ENCODE measurements at regions not wholly inside any gene's neighbourhood (a gene's known extent, or its start where the extent isn't known, plus 50 kb on each side); places are given as distances from the start of the nearest gene placed in this dataset.
"Not testable (repeated sequence)": the region's sequence is repeated elsewhere in the genome, so short reads cannot be mapped to it uniquely, and the experiment has no call there.

- intact Hi-C loops (cut with DNase I) = no loop called here
- ATAC-seq = no peak
Observed at GRCh38 chr7:67346126-67346525, 349.5 kb downstream of the TYW1 start.

DNA sequence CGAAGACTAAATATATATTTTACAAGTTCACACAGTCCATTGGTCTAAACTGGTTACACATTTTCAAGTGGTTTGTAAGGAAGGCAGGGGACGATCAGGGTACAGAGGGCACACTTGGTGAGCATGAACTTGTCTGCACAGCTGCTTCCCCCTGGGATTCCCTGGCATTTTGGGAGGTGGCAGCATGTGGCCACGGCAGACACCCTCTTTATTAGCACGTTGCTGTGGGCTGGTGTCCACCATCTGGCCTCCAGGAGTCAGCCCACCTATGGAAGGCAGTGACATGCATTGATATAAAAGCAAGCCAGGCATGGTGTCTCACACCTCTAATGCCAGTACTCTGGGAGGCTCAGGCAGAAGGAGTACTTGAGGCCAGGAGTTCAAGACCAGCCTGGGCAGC is 350.2 kb downstream of the TYW1 start:
- 77 to 90% (median 86%) methylated on average over 4 of the region's 4 CpGs for WGBS, 4 donors
- Histone ChIP-seq H3K9me3 (peaks cover 0 to 12% (median 0%) of the 10 kb centered on the region in 12 donors), H3K4me3 (no peak overlapping the region), H3K27me3 (no peaks in the 10 kb centered on the region), H3K4me1 (peaks cover 0 to 6% (median 0%) of the 10 kb centered on the region in 12 donors), H3K27ac (no peak overlapping the region), H3K36me3 (peaks cover 0 to 15% (median 0%) of the 10 kb centered on the region in 9 donors)
- no peak for ATAC-seq
- TF ChIP-seq CTCF (IDR thresholded peaks at IDR 0.05) (no peak), POLR2A (IDR thresholded peaks at IDR 0.05) (no peak)
- DNase-seq = no peak
- intact Hi-C loops (cut with DNase I) = no loop called here

More at GRCh38 chr7:67346126-67346525, 349.5 kb downstream of the TYW1 start:
- Histone ChIP-seq H3K4me1 (peaks cover 0 to 6% (median 0%) of the 10 kb centered on the region in 12 donors), H3K9me3 (peaks cover 0 to 12% (median 0%) of the 10 kb centered on the region in 12 donors), H3K27me3 (no peaks in the 10 kb centered on the region), H3K36me3 (peaks cover 0 to 18% (median 3%) of the 10 kb centered on the region in 9 donors), H3K27ac (no peak overlapping the region), H3K4me3 (no peak overlapping the region)
- no peak for DNase-seq
- 74 to 89% (median 85%) methylated on average over 4 of the region's 4 CpGs for WGBS, 4 donors
- no peak for TF ChIP-seq POLR2A (IDR thresholded peaks at IDR 0.05)
- TF ChIP-seq CTCF (IDR thresholded peaks at IDR 0.05) = no peak

GRCh38 chr7:67348171-67348570 is 351.5 kb downstream of the TYW1 start:
- intact Hi-C loops (cut with DNase I) = no loop called here
- TF ChIP-seq POLR2A (IDR thresholded peaks at IDR 0.05) (no peak), CTCF (IDR thresholded peaks at IDR 0.05) (no peak)
- ATAC-seq = no peak

DNA sequence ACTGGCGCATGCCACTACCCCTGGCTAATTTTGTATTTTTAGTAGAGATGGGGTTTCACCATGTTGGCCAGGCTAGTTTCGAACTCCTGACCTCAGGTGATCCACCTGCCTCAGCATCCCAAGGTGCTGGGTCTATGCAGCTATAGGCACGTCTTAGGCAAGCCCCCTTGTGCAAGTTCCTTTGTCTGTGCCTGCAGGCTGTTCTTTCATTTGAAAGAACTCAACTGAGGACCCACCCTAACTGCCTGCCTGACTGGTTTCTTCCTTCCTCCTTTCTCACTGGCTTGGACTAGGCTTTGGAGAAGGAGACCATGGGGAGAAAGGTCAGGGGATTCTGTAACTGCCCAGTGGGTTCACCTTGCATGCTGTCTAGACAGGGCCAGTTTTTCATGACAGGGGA is 361.0 kb downstream of the TYW1 start:
- peaks cover 0 to 28% (median 12%) of the 10 kb centered on the region in 12 donors for H3K9me3 ChIP-seq
- DNase-seq; ATAC-seq; H3K4me3 ChIP-seq; H3K27ac ChIP-seq; H3K36me3 ChIP-seq; H3K4me1 ChIP-seq; H3K27me3 ChIP-seq; intact Hi-C loops (cut with DNase I): not testable (repeated sequence)
- WGBS, 4 donors = 92 to 98% (median 93%) methylated on average over 3 of the region's 3 CpGs

More at GRCh38 chr7:67348171-67348570, 351.5 kb downstream of the TYW1 start:
- H3K27me3 ChIP-seq = no peaks in the 10 kb centered on the region
- H3K36me3 ChIP-seq = peaks cover 0 to 13% (median 0%) of the 10 kb centered on the region in 9 donors
- H3K4me3 ChIP-seq = no peak overlapping the region
- H3K4me1 ChIP-seq = peaks cover 0 to 6% (median 0%) of the 10 kb centered on the region in 12 donors
- H3K9me3 ChIP-seq = peaks cover 0 to 12% (median 0%) of the 10 kb centered on the region in 12 donors
- WGBS, 4 donors = 86 to 99% (median 94%) methylated on average over 7 of the region's 7 CpGs
- H3K27ac ChIP-seq = no peak overlapping the region
- DNase-seq = no peak

DNA sequence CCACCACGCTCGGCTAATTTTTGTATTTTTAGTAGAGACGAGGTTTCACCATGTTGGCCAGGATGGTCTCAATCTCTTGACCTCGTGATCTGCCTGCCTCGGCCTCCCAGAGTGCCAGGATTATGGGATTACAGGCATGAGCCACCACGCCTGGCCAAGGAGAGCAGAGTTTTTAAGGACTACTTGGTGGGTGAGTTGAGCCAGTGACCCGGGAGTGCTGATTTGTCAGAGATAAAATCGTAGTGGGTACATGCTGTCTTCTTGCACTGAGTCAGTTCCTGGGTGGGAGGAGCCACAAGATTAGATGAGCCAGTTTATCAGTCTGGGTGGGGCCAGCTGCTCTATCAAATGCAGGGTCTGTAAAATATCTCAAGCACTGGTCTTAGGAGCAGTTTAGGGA is 361.7 kb downstream of the TYW1 start:
- H3K4me1 ChIP-seq = not testable (repeated sequence)
- peak in 1 of 4 donors; percentile 18 for ATAC-seq

GRCh38 chr7:67358738-67359137 is 362.1 kb downstream of the TYW1 start:
- DNase-seq; H3K27ac ChIP-seq; intact Hi-C loops (cut with DNase I); ATAC-seq; H3K4me3 ChIP-seq; H3K4me1 ChIP-seq; H3K27me3 ChIP-seq; H3K36me3 ChIP-seq: not testable (repeated sequence)
- WGBS, 4 donors = 70 to 92% (median 87%) methylated on average over 3 of the region's 3 CpGs
- peaks cover 0 to 28% (median 12%) of the 10 kb centered on the region in 12 donors for H3K9me3 ChIP-seq

More for the DNA sequence above, 361.7 kb downstream of the TYW1 start:
- H3K27ac ChIP-seq; H3K27me3 ChIP-seq; H3K4me3 ChIP-seq; H3K36me3 ChIP-seq; intact Hi-C loops (cut with DNase I); DNase-seq: not testable (repeated sequence)
- peaks cover 0 to 28% (median 12%) of the 10 kb centered on the region in 12 donors for H3K9me3 ChIP-seq
- 72 to 78% (median 76%) methylated on average over 8 of the region's 8 CpGs for WGBS, 4 donors
